Astrocyte (in vitro differentiated cells and primary cell): ENCODE measurements at regions not wholly inside any gene's neighbourhood (a gene's known extent, or its start where the extent isn't known, plus 50 kb on each side); places are given as distances from the start of the nearest gene placed in this dataset.

Experiments
- DNase-seq: peaks from one replicate; pipeline ENCODE4 v3.0.0-alpha.2; 2010; ENCODE audit warnings: low read depth
- FAIRE-seq: peaks from 2 replicates; lab custom pipeline; 2011; peaks lifted over from hg19 to GRCh38; lab: Jason Lieb, UNC
- H2AFZ ChIP-seq: 2 replicates; pipeline ENCODE4 v1.6.0; 2012; ENCODE audit warnings: low read depth, low read length, inconsistent platforms
- H3K27ac ChIP-seq: 2 replicates; pipeline ENCODE4 v1.5.1; 2011; ENCODE audit warnings: low read depth, low read length, inconsistent platforms
- H3K27me3 ChIP-seq: 2 replicates; pipeline ENCODE4 v1.6.0; 2011; ENCODE audit warnings: low read length, inconsistent platforms; ENCODE audit not compliant: insufficient read depth
- H3K36me3 ChIP-seq: 2 replicates; pipeline ENCODE4 v1.5.1; 2011; ENCODE audit warnings: low read length, inconsistent platforms; ENCODE audit not compliant: insufficient read depth
- H3K4me1 ChIP-seq: 2 replicates; pipeline ENCODE4 v1.5.1; 2011; ENCODE audit warnings: low read length, inconsistent platforms; ENCODE audit not compliant: insufficient read depth
- H3K4me2 ChIP-seq: 2 replicates; pipeline ENCODE4 v1.6.0; 2012; ENCODE audit warnings: low read length, inconsistent platforms
- H3K4me3 ChIP-seq: 2 replicates; pipeline ENCODE4 v1.5.1; 2011; ENCODE audit warnings: low read depth, mild to moderate bottlenecking, low read length, inconsistent platforms; ENCODE audit not compliant: insufficient read depth
- H3K79me2 ChIP-seq: 2 replicates; pipeline ENCODE4 v1.6.0; 2012; ENCODE audit warnings: mild to moderate bottlenecking, low read length, inconsistent platforms; ENCODE audit not compliant: insufficient read depth
- H3K9ac ChIP-seq: 2 replicates; pipeline ENCODE4 v1.6.0; 2012; ENCODE audit warnings: mild to moderate bottlenecking, low read length, inconsistent platforms
- H3K9me3 ChIP-seq: 2 replicates; pipeline ENCODE4 v1.5.1; 2012; ENCODE audit warnings: low read depth, mild to moderate bottlenecking, low read length, inconsistent platforms; ENCODE audit not compliant: insufficient read depth
- H4K20me1 ChIP-seq: 2 replicates; pipeline ENCODE4 v1.6.0; 2012; ENCODE audit warnings: low read length, inconsistent platforms; ENCODE audit not compliant: insufficient read depth
- H3K27ac Mint-ChIP-seq: one replicate; pipeline ENCODE4 v1.8.0; 2021; ENCODE audit warnings: mild to moderate bottlenecking, mixed read lengths; ENCODE audit not compliant: unreplicated experiment
- H3K27me3 Mint-ChIP-seq: one replicate; pipeline ENCODE4 v1.8.0; 2021; ENCODE audit warnings: low read depth, mixed read lengths; ENCODE audit not compliant: unreplicated experiment
- H3K36me3 Mint-ChIP-seq: one replicate; pipeline ENCODE4 v1.8.0; 2021; ENCODE audit warnings: low read depth, mixed read lengths; ENCODE audit not compliant: unreplicated experiment
- H3K4me1 Mint-ChIP-seq: one replicate; pipeline ENCODE4 v1.8.0; 2021; ENCODE audit warnings: low read depth, mixed read lengths; ENCODE audit not compliant: unreplicated experiment
- H3K4me3 Mint-ChIP-seq: one replicate; pipeline ENCODE4 v1.8.0; 2021; ENCODE audit warnings: mild to moderate bottlenecking, moderate library complexity, mixed read lengths; ENCODE audit not compliant: unreplicated experiment
- H3K9me3 Mint-ChIP-seq: one replicate; pipeline ENCODE4 v1.8.0; 2021; ENCODE audit warnings: mild to moderate bottlenecking, mixed read lengths; ENCODE audit not compliant: unreplicated experiment
- EZH2 ChIP-seq: IDR thresholded peaks from 2 replicates; pipeline ENCODE4 v1.6.1; 2012; ENCODE audit warnings: mild to moderate bottlenecking, low read length, inconsistent platforms; ENCODE audit not compliant: insufficient read depth
- TF ChIP-seq, protein P1 (sequence below): IDR thresholded peaks from 2 replicates; pipeline ENCODE4 v1.5.1; 2011; ENCODE audit warnings: low read depth, mild to moderate bottlenecking, inconsistent platforms, low read length, moderate library complexity; ENCODE audit not compliant: insufficient read depth

DNA sequence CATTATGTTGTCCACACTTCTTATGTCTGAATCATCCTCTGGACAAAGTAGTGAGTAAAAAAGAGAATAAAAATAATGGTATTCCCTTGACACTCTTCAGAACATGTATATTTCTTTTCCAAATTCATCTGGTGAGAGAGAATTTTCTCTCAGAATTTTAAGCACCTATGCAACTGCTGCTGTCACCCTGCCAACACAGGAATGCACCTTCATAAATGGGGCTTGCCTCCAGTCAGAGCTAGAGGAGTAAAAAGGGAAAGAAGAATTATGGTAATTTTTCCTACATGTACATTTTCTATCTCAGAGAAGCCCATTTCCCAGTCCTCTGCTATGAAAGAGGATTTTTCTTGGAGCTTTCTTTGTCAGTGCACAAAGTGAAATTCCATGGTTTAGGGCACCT lies 92.2 kb upstream of the ALCAM start:
- no peaks in the 10 kb centered on the region for H3K79me2 ChIP-seq
- H3K4me2 ChIP-seq, result peak overlapping the region; percentile 57
- Mint-ChIP-seq H3K4me1 (peaks cover 9% of the 10 kb centered on the region), H3K27me3 (no peaks in the 10 kb centered on the region), H3K9me3 (no peaks in the 10 kb centered on the region), H3K27ac (no peak overlapping the region), H3K36me3 (no peaks in the 10 kb centered on the region), H3K4me3 (no peak overlapping the region)
- no peak for FAIRE-seq
- no peak overlapping the region for H2AFZ ChIP-seq
- H3K27ac ChIP-seq, result peak overlapping the region; percentile 55
- no peaks in the 10 kb centered on the region for H3K27me3 ChIP-seq
- no peaks in the 10 kb centered on the region for H3K9me3 ChIP-seq
- DNase-seq, result no peak
- TF ChIP-seq, protein P1, sequence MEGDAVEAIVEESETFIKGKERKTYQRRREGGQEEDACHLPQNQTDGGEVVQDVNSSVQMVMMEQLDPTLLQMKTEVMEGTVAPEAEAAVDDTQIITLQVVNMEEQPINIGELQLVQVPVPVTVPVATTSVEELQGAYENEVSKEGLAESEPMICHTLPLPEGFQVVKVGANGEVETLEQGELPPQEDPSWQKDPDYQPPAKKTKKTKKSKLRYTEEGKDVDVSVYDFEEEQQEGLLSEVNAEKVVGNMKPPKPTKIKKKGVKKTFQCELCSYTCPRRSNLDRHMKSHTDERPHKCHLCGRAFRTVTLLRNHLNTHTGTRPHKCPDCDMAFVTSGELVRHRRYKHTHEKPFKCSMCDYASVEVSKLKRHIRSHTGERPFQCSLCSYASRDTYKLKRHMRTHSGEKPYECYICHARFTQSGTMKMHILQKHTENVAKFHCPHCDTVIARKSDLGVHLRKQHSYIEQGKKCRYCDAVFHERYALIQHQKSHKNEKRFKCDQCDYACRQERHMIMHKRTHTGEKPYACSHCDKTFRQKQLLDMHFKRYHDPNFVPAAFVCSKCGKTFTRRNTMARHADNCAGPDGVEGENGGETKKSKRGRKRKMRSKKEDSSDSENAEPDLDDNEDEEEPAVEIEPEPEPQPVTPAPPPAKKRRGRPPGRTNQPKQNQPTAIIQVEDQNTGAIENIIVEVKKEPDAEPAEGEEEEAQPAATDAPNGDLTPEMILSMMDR, result no peak
- no peak for TF ChIP-seq EZH2
- peak overlapping the region; percentile 32 for H3K9ac ChIP-seq
- H3K36me3 ChIP-seq, result no peaks in the 10 kb centered on the region
- peaks cover 16% of the 10 kb centered on the region for H3K4me1 ChIP-seq
- no peaks in the 10 kb centered on the region for H4K20me1 ChIP-seq
- no peak overlapping the region for H3K4me3 ChIP-seq

DNA sequence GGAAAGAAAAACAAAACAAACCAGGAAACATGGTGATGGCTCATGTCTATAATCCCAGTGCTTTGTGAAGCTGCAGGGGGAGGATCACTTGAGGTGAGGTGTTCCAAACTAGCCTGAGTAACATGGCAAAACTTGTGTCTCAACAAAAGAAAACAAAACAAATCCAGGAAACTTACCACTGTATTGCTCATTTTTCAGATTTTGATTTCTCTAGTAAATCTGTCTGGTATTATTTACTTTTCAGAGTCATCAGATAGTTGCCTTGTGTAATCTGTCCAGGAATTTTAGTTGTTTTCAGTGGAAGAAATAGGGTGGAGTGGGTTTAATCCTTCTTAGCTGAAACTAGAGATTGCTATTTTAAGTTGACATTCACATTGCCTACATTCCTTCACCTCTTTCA lies 91.8 kb upstream of the ALCAM start:
- Mint-ChIP-seq H3K27ac (no peak overlapping the region), H3K36me3 (no peaks in the 10 kb centered on the region), H3K4me3 (no peak overlapping the region), H3K4me1 (peaks cover 9% of the 10 kb centered on the region), H3K27me3 (no peaks in the 10 kb centered on the region), H3K9me3 (no peaks in the 10 kb centered on the region)
- DNase-seq (peak; percentile 52), FAIRE-seq (peak; percentile 87)
- H3K79me2 ChIP-seq, result no peaks in the 10 kb centered on the region
- no peaks in the 10 kb centered on the region for H3K36me3 ChIP-seq
- no peak for TF ChIP-seq EZH2
- TF ChIP-seq, protein P1, result no peak
- H3K9ac ChIP-seq, result peak overlapping the region; percentile 32
- H3K9me3 ChIP-seq, result no peaks in the 10 kb centered on the region
- peak overlapping the region; percentile 55 for H3K27ac ChIP-seq
- H4K20me1 ChIP-seq, result no peaks in the 10 kb centered on the region
- peak overlapping the region; percentile 57 for H3K4me2 ChIP-seq
- no peak overlapping the region for H3K4me3 ChIP-seq
- H2AFZ ChIP-seq, result no peak overlapping the region
- peaks cover 16% of the 10 kb centered on the region for H3K4me1 ChIP-seq
- no peaks in the 10 kb centered on the region for H3K27me3 ChIP-seq

DNA sequence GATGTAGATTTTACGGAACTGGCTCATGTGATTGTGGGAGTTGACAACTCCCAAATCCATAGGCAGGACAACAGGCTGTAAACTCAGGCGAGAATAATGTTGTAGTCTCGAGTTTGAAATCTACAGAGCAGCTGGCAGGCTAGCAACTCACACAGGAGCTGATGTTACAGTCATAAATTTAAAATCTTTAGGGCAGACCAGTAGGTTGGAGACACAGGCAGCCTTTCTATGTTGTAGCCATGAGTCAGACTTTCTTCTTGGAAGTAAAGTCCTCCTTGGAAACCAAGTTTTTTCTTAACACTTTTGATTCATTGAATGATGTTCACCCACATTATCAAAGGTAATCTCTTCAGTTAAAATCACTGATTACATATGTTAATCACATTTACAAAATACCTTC lies 89.1 kb upstream of the ALCAM start:
- H3K36me3 Mint-ChIP-seq, result no peaks in the 10 kb centered on the region
- TF ChIP-seq, protein P1, result no peak
- TF ChIP-seq EZH2, result no peak
- Histone ChIP-seq H2AFZ (no peak overlapping the region), H3K9ac (no peak overlapping the region), H3K4me1 (peaks cover 16% of the 10 kb centered on the region), H3K36me3 (no peaks in the 10 kb centered on the region), H3K4me3 (no peak overlapping the region), H3K4me2 (no peak overlapping the region), H3K79me2 (no peaks in the 10 kb centered on the region), H3K27me3 (no peaks in the 10 kb centered on the region), H4K20me1 (no peaks in the 10 kb centered on the region), H3K9me3 (no peaks in the 10 kb centered on the region), H3K27ac (no peak overlapping the region)
- FAIRE-seq (no peak), DNase-seq (peak; percentile 35)
- no peaks in the 10 kb centered on the region for H3K27me3 Mint-ChIP-seq
- no peaks in the 10 kb centered on the region for H3K9me3 Mint-ChIP-seq
- H3K4me3 Mint-ChIP-seq, result no peak overlapping the region
- peaks cover 9% of the 10 kb centered on the region for H3K4me1 Mint-ChIP-seq
- H3K27ac Mint-ChIP-seq, result no peak overlapping the region
